HG03439 (cell line): ENCODE measurements at regions not wholly inside any gene's neighbourhood (a gene's known extent, or its start where the extent isn't known, plus 50 kb on each side); places are given as distances from the start of the nearest gene placed in this dataset.

Experiments
- ATAC-seq: cut with Tn5 transposase; IDR thresholded peaks from one replicate; pipeline ENCODE4 v1.9.1; 2021; ENCODE audit warnings: mild to moderate bottlenecking, moderate library complexity; ENCODE audit not compliant: unreplicated experiment

DNA sequence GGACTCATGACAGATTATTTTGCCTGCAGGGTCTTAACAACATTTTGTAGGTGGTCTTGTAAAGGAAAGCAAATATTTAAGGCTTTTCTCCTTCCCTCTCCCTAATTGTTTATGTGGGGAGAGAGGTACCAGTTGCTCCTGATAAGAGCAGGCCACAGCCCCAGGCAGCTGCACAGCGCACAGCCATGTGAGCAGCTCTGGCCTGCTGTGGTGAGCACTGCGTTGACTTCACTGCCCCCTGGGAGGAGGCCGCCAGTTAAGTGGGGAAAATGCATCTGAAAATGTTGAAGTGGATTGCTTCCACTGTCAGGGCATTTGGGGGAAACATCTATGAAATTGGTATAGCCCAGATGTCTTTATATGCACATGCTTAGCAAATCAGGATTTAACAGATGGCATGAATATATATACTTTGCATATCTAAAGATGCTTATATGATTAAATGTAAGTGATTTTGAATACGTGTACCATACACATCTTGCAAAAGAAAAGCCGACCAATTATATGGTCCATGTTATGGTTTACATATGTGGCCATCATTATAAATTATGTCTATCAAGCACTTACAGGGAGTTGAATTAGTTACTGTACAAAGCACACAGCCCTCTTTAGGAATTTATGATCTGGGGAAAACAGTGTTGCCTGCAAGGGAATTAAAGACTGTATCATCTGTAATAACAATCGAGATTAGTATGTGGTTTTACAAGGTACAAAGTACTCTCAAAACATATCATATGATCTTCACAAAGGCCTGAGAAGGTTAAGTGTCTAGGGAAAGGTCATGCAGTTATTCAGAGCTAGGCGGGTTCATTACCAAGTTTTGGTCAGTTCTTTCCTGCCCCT, 132.1 kb downstream of the RHOU start:
- no peak for ATAC-seq

DNA sequence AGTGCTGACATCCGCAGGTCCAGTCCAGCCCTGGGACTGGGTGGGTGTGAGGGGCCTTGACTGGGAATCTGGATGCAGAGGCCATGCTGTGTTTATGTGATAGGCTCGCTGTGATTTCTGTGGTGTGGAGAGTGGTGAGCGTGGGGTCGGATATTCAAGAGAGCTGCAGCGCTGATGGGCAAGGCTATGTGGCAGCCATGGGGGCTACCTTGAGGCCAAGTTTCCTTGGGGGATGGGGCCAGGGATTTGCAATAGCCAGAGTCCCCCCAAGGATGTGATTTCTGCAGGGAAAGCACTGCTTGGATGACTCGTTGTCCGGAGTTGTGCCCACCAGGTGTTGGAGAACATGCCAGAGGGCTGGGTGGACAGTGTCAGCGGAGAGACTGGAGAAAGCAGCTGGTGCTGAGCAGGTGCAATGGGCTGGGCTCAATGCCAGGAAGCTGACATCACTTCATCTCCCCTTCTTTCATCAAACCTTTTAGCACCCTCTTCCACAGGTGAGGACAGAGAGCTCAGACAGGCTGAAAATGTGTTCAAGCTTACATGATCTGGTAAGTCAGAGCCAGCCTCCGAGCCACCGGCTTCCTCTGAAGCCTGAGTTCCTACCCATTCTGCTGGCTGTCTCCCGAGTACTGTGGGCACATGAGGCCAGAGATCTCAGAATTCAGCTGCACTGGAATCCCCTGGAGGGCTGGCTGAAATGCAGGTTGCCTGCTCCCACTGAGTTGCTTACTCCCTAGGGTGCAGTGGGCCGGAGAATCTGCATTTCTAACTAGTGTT, 132.9 kb downstream of the RHOU start:
- ATAC-seq: no peak

DNA sequence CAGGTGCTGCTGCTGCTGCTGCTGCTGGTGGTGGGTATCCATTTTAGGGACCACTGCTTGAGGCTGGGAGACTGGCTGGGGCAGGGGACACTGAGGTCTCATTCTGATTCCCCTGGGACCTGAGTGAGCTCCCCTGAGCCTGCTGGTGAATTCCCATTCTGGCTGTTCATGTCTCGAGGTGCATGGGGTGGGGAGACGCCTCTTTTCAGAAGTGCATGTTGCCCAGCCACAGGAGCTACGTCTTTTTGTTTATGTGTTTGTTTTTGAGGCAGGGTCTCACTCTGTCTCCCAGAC, 133.4 kb downstream of the RHOU start:
- no peak for ATAC-seq

DNA sequence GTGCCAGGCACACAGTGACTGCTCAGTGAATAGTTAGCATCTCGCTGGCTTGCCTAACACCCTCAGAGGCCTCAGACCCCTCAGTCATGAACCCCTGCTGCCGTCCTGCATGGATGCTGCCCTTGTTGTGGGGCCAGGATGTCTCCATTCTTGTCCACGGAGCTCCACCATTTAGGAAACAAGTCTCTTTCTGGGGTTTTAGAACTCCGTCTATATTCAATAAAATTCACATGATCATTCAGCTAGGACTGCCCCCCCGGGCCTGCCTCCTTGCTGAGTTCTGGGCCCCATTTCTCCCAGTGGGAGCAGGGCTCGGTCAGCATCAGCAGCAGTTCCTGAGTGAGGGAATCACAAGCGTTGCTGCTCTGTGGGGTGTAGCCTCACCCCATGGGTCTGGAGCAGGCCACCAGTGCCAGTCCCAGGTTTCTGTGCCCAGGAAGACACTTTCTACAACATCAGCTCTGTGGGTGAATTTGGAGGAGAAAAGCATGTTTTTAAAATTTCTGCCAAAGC, 134.1 kb downstream of the RHOU start:
- no peak for ATAC-seq

DNA sequence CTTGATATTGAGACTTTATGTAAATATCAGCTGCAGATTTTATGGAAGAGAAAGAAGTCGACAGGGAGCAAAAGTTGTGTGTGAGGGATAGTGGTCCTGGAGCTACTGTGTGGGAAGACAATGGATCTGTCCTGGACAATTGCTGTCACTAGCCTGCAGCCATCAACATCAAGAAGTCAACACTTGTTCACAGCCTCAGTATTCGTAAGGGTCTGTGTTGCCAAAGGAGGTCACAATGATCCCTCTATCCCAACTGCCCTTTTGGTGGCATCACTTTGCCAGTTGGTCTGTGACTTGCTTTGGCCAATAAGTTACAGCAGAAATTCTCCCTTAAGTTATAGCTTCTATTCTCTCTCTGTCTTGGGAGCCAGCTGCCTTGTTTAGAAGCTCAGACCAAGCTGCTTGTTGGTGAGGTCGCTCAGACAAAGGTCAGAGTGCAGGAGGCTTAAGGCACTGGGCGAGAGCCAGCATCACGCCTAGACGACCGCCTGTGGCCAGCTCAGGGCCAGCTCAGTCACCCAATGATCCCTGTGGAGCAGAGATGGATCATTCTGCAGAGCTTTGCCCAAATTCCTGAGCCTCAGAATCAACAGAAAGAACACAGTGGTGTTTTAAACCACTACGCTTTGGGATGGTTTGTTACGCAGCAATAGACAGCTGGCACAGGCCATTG, 134.9 kb downstream of the RHOU start:
- no peak for ATAC-seq

DNA sequence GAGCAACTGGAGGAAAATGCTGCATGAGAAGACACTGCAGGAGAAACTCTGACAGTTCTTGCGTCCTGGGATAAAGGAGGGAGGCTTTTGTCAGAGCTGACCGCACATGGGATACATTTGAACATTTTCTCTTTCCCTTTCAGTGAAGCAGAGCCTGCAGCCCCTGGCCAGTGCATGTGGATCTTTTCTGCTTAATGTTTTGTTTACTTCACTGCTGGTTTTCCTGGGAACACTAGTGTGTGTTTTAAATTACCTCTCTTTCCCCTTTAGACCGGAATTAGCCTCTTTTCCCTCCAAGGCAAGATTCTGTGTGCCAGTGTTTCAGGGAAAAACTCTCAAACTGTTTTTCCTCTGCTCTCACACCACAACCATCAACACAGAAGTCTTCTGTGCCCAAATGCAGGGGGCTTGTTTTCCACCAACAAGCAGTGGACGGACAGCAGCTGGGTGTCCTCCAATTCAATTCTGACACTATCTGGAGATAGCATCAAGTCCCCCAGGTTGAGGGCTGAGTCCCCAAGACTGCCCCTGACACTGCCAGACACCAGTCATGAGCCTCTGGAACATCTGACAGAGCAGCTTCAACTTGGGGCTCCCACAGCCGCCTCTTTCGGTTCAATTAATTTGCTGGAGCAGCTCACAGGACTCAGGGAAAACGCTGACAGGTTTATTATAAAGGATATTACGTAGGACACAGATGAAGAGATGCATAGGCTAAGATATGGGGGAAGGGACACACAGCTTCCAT, 136.2 kb downstream of the RHOU start:
- ATAC-seq: no peak

DNA sequence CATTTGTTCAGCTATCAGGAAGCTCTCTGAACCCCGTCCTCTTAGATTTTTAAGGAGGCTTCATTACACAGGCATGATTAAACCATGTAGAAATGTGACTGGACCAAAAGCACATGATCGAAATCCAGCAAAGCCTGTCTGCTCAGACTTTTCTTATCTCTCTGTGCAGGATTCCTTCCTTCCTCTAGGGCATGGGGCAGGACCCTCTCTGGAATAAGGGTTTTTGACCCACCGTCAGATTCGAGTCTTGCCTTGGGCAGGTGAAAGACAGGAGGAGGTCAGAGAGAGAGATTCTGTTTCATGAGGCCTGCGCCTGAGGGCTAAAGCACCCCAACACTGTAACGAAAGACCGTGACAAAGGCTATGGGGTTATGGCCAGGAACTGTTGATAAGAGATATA, 136.8 kb downstream of the RHOU start:
- no peak for ATAC-seq

- no peak for ATAC-seq
Measured at GRCh38 chr1:228873709-228874108, 138.4 kb downstream of the RHOU start.

DNA sequence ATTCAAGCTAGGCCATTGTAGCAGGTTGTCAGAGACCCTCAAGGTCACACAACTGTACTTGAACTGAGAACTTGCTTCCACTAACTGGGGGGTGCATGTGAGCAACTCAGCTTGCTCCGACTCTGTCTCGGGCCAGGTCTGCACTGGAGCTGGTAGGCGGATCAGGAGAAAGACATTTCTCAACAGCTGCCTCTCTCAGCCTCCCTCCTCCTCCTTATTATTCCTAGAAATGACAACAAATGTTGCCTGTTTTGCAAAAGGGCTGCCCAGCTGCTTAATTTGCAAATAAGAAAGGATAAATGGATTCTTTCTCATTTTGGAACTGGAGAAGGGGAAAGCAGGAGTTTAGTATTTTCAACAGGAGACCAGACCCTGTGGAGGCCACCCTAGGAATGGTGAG, 140.5 kb downstream of the RHOU start:
- ATAC-seq: no peak

DNA sequence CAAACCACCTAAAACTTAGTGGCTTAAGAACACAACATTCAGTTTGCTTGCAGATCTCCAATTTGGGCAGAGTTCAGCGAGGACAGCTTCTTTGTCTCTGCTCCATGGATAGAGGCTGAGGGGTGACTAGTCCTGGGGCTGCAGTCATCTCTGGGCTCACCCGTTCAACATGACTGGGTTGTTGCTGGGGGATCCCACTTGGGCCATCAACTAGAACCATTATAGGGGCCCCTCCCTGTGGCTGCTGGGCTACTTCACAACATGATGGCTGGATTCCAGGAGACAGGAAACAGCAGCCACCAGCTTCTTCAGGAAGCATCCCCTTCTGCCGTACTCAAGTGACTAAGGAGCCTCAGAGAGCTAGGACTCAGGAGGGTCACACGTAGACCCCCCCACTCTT, 140.9 kb downstream of the RHOU start:
- ATAC-seq: no peak

GRCh38 chr1:228879164-228879563, 143.9 kb downstream of the RHOU start:
- ATAC-seq: no peak

- ATAC-seq: no peak
Measured at GRCh38 chr1:228882041-228882770, 146.9 kb downstream of the RHOU start.

DNA sequence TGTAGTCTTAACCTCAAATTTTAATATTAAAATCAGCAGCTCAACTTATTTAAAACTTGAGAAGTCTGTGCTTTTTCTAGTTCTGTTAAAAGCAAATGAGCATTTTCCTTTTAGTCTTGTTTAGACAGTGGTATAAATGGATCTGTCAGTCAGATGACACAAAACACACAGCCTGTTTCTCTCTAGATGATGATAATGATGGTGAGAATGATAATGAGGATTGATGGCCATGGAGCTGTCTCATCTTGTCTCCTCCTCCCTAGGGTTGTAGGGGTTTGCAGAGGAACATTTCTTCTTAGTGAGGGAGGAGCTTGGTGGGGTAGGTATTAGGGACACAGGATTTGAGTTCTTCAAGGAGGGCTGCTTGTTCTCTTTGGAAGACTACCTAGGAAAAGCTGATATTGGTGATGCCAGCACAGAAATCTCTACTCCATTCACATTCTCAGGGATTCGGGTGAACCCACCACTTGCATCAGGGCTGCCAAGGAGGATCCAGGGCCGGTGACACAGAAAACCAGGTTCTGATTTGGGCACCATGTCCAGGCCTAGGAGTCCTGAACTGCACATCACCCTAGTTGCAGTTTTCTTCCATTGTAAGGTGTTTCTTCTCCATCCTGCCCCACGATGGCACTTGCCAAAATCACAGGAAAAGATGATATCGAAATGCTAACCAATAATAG, 147.6 kb downstream of the RHOU start:
- no peak for ATAC-seq

DNA sequence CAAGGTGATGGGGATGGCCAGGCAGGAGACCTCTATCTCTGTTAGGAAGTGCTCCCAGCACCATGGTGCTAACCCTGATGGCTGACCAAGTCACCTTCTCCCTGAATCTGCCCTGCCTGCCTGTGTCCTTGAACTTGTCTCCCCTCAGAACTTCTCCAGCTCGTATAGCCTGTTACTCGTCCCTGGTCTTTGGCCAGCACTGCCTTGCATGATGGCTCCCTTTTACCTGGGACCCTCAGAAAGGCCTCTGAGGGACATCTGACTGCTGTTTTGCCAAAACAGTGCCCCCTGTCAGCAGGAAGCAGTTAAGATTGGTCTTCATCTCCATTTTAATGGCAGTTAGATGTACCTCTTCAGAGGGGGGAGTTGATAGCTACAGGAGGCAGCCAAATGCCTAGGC, 148.3 kb downstream of the RHOU start:
- no peak for ATAC-seq

GRCh38 chr1:228884196-228884595, 148.9 kb downstream of the RHOU start:
- no peak for ATAC-seq

- no peak for ATAC-seq
Measured at GRCh38 chr1:228884615-228885566, 149.6 kb downstream of the RHOU start.

DNA sequence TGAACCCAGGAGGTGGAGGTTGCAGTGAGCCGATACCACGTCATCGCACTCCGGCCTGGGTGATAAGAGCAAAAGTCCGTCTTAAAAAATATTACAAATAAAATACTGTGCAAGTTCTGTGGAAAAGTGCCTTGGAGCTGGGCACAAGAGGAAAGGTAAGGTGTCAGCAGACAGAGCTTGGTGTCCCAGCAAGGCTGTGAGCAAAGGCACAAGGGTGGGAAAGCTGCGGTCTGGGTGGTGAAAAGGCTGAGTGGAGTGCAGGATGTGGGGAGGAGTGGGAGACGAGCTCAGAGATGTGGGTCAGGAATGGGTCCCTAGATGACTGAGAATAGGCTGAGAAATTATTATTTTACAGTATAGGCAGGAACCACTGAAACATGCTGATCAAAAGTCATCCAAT, 150.6 kb downstream of the RHOU start:
- ATAC-seq: no peak

DNA sequence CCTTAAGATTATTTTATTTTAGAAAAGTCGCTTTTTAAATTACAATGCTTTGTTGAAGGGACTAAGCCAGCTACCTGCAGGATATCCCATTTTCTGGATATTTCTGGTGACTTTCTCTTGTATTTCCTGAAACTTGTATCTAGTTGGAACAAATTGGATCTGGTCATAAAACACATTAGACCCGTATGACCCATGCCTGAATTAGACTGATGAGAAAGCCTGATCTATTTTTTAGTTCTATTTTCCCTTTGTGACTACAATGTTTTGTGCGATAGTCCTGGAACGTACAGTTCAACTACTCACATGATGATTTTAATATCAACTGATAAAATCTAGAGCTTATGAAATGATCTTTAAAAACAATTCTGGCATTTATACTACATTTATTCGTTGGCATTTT, 151.8 kb downstream of the RHOU start:
- no peak for ATAC-seq

GRCh38 chr1:228887960-228888359, 152.7 kb downstream of the RHOU start:
- no peak for ATAC-seq
